GM23338 (cell line): ENCODE measurements at regions not wholly inside any gene's neighbourhood (a gene's known extent, or its start where the extent isn't known, plus 50 kb on each side); places are given as distances from the start of the nearest gene placed in this dataset.

Source experiments
- CREB1 ChIP-seq: fragments of 250-450 bp; sonication (Bioruptor Pico); IDR thresholded peaks from 2 replicates; pipeline ENCODE4 v1.5.0; 2020; ENCODE audit warnings: low read depth, mild to moderate bottlenecking, moderate library complexity
- CTCF ChIP-seq, 2 experiments: fragments of 200-600 bp in 1 of 2; sonication (generic) in 1 of 2; conservative IDR thresholded peaks; 2 replicates each; pipeline versions ENCODE4 v1.5.1 to v1.6.1; 2016 to 2017; ENCODE audit warnings: antibody characterized with exemption in 2 of 2, low read depth in 2 of 2, mild to moderate bottlenecking in 2 of 2, moderate library complexity in 1 of 2
- ETS1 ChIP-seq: IDR thresholded peaks from 2 replicates; pipeline ENCODE4 v1.6.1; 2016; ENCODE audit warnings: antibody characterized with exemption
- EZH2 ChIP-seq: fragments of 200-600 bp; sonication (generic); IDR thresholded peaks from one replicate; pipeline ENCODE4 v1.8.0; 2017; ENCODE audit warnings: antibody characterized with exemption, mild to moderate bottlenecking, low read depth; ENCODE audit not compliant: unreplicated experiment
- EZH2phosphoT487 ChIP-seq: fragments of 200-600 bp; sonication (generic); IDR thresholded peaks from one replicate; pipeline ENCODE4 v1.8.1; 2018; ENCODE audit warnings: antibody characterized with exemption; ENCODE audit not compliant: unreplicated experiment
- JUNB ChIP-seq: IDR thresholded peaks from one replicate; pipeline ENCODE4 v1.6.1; 2016; ENCODE audit warnings: antibody characterized with exemption; ENCODE audit not compliant: unreplicated experiment
- NANOG ChIP-seq: IDR thresholded peaks from 2 replicates; pipeline ENCODE4 v1.6.1; 2016; ENCODE audit warnings: antibody characterized with exemption, borderline replicate concordance
- POLR2AphosphoS5 ChIP-seq: IDR thresholded peaks from 2 replicates; pipeline ENCODE4 v1.6.1; 2016; ENCODE audit warnings: antibody characterized with exemption, low read depth
- REST ChIP-seq: IDR thresholded peaks from one replicate; pipeline ENCODE4 v1.6.1; 2018; ENCODE audit warnings: antibody characterized with exemption; ENCODE audit not compliant: unreplicated experiment
- ZNF331 ChIP-seq: fragments of 250-450 bp; sonication (Bioruptor Pico); IDR thresholded peaks from 2 replicates; pipeline ENCODE4 v1.5.0; 2020; ENCODE audit warnings: low read depth, mild to moderate bottlenecking, moderate library complexity
- ZNF462 ChIP-seq: fragments of 250-450 bp; sonication (Bioruptor Pico); IDR thresholded peaks from 2 replicates; pipeline ENCODE4 v1.5.0; 2020; ENCODE audit warnings: mild to moderate bottlenecking, moderate library complexity

- TF ChIP-seq CTCF (conservative IDR thresholded peaks at IDR 0.05; ENCODE audit: low read depth in 2 of 2) (no peak), POLR2AphosphoS5 (no peak), EZH2 (no peak), REST (no peak), NANOG (no peak), EZH2phosphoT487 (no peak), CREB1 (CRISPR knock-in tag) (no peak), ZNF462 (CRISPR knock-in tag) (no peak), JUNB (no peak), ETS1 (no peak), ZNF331 (CRISPR knock-in tag) (no peak)
Measured at GRCh38 chr6:22800451-22800850, 231.1 kb downstream of the HDGFL1 start.
